Midbrain (tissue), 1 donor: ENCODE measurements at regions not wholly inside any gene's neighbourhood (a gene's known extent, or its start where the extent isn't known, plus 50 kb on each side); places are given as distances from the start of the nearest gene placed in this dataset.
"Not testable (repeated sequence)": the region's sequence is repeated elsewhere in the genome, so short reads cannot be mapped to it uniquely, and the experiment has no call there.

Experiments used
- DNase-seq: peaks from one replicate; lab custom pipeline; 2025; lab: John Stamatoyannopoulos, UW

- DNase-seq, result peak; percentile 31
These were observed 338.4 kb upstream of the C2CD4B start for GRCh38 chr15:62503451-62503850.

- no peak for DNase-seq
These were observed 340.7 kb upstream of the C2CD4B start for GRCh38 chr15:62505762-62506161.

- no peak for DNase-seq
These were observed 341.2 kb upstream of the C2CD4B start for GRCh38 chr15:62506217-62506805.

- DNase-seq, result no peak
These were observed 344.4 kb upstream of the C2CD4B start for GRCh38 chr15:62509395-62509958.

- no peak for DNase-seq
These were observed 345.7 kb upstream of the C2CD4B start for GRCh38 chr15:62510791-62511190.

- DNase-seq, result no peak
These were observed 347.8 kb upstream of the C2CD4B start for GRCh38 chr15:62512904-62513303.

GRCh38 chr15:62513893-62514292, 348.8 kb upstream of the C2CD4B start:
- DNase-seq, result no peak

GRCh38 chr15:62515696-62516395, 350.8 kb upstream of the C2CD4B start:
- DNase-seq, result no peak

- no peak for DNase-seq
These were observed 352.5 kb upstream of the C2CD4B start for GRCh38 chr15:62517541-62517940.

- DNase-seq, result not testable (repeated sequence)
These were observed 353.6 kb upstream of the C2CD4B start for GRCh38 chr15:62518666-62519065.

GRCh38 chr15:62519900-62520299, 354.8 kb upstream of the C2CD4B start:
- DNase-seq, result no peak

GRCh38 chr15:62520887-62521286, 355.8 kb upstream of the C2CD4B start:
- no peak for DNase-seq

GRCh38 chr15:62521396-62521795, 356.3 kb upstream of the C2CD4B start:
- no peak for DNase-seq

- no peak for DNase-seq
These were observed 359.8 kb upstream of the C2CD4B start for GRCh38 chr15:62524848-62525247.

GRCh38 chr15:62527387-62527786, 362.3 kb upstream of the C2CD4B start:
- DNase-seq, result no peak

- DNase-seq, result no peak
These were observed 363.4 kb upstream of the C2CD4B start for GRCh38 chr15:62528505-62528904.

- no peak for DNase-seq
These were observed 367.3 kb upstream of the C2CD4B start for GRCh38 chr15:62532367-62532766.

- no peak for DNase-seq
These were observed 368.6 kb upstream of the C2CD4B start for GRCh38 chr15:62533687-62534086.

- DNase-seq, result no peak
These were observed 369.9 kb upstream of the C2CD4B start for GRCh38 chr15:62534996-62535395.

- no peak for DNase-seq
These were observed 374.2 kb upstream of the C2CD4B start for GRCh38 chr15:62539236-62539635.

GRCh38 chr15:62541250-62541649, 376.2 kb upstream of the C2CD4B start:
- no peak for DNase-seq

- no peak for DNase-seq
These were observed 376.8 kb upstream of the C2CD4B start for GRCh38 chr15:62541846-62542245.

GRCh38 chr15:62544446-62544845, 379.4 kb upstream of the C2CD4B start:
- DNase-seq, result no peak
